ENCODE measurements at regions not wholly inside any gene's neighbourhood (a gene's known extent, or its start where the extent isn't known, plus 50 kb on each side); places are given as distances from the start of the nearest gene placed in this dataset.
"Not testable (repeated sequence)": the region's sequence is repeated elsewhere in the genome, so short reads cannot be mapped to it uniquely, and the experiment has no call there.

GRCh38 chr15:46960581-46960980, 756.7 kb upstream of the SEMA6D start:
- no peaks in the 10 kb centered on the region for H3K36me3 ChIP-seq (ENCODE audit: control insufficient read depth in 1 of 2, insufficient read depth in 2 of 2, low read length in 1 of 2)
- no peak overlapping the region for H3K4me3 ChIP-seq (ENCODE audit: low read length in 2 of 2)
- intact Hi-C loops (cut with DNase I): no loop called here
- peaks cover 0 to 3% of the 10 kb centered on the region in 2 donors for H3K4me1 ChIP-seq (ENCODE audit: control insufficient read depth in 1 of 2, insufficient read depth in 2 of 2, low read length in 2 of 2)
- 89 to 91% methylated on average over 3 of the region's 3 CpGs for WGBS, 2 donors
- ATAC-seq (ENCODE audit: low FRiP score): no peak
- H3K27ac ChIP-seq (ENCODE audit: low read depth in 1 of 2, low read length in 2 of 2): no peak overlapping the region
- no peaks in the 10 kb centered on the region for H3K9me3 ChIP-seq (ENCODE audit: control insufficient read depth, low read length)
- no peak for DNase-seq
- H3K27me3 ChIP-seq (ENCODE audit: control insufficient read depth in 1 of 2, insufficient read depth in 2 of 2, low read length in 1 of 2): no peaks in the 10 kb centered on the region

- ATAC-seq (ENCODE audit: low FRiP score): no peak
- no peaks in the 10 kb centered on the region for H3K4me1 ChIP-seq (ENCODE audit: control insufficient read depth in 1 of 2, insufficient read depth in 2 of 2, low read length in 2 of 2)
- no peak for DNase-seq
- H3K27me3 ChIP-seq (ENCODE audit: control insufficient read depth in 1 of 2, insufficient read depth in 2 of 2, low read length in 1 of 2): no peaks in the 10 kb centered on the region
- no peaks in the 10 kb centered on the region for H3K9me3 ChIP-seq (ENCODE audit: control insufficient read depth, low read length)
- H3K4me3 ChIP-seq (ENCODE audit: low read length in 2 of 2): no peak overlapping the region
- H3K36me3 ChIP-seq (ENCODE audit: control insufficient read depth in 1 of 2, insufficient read depth in 2 of 2, low read length in 1 of 2): no peaks in the 10 kb centered on the region
- H3K27ac ChIP-seq (ENCODE audit: low read depth in 1 of 2, low read length in 2 of 2): no peak overlapping the region
- intact Hi-C loops (cut with DNase I): no loop called here
Observed at GRCh38 chr15:46961795-46962194, 755.5 kb upstream of the SEMA6D start.

- intact Hi-C loops (cut with DNase I); H3K4me3 ChIP-seq (ENCODE audit: low read length in 2 of 2); H3K27ac ChIP-seq (ENCODE audit: low read depth in 1 of 2, low read length in 2 of 2); ATAC-seq (ENCODE audit: low FRiP score); H3K36me3 ChIP-seq (ENCODE audit: control insufficient read depth in 1 of 2, insufficient read depth in 2 of 2, low read length in 1 of 2); H3K27me3 ChIP-seq (ENCODE audit: control insufficient read depth in 1 of 2, insufficient read depth in 2 of 2, low read length in 1 of 2); DNase-seq; H3K4me1 ChIP-seq (ENCODE audit: control insufficient read depth in 1 of 2, insufficient read depth in 2 of 2, low read length in 2 of 2): not testable (repeated sequence)
- 91 to 96% methylated on average over 2 of the region's 2 CpGs for WGBS, 2 donors
- peaks cover 12% of the 10 kb centered on the region for H3K9me3 ChIP-seq (ENCODE audit: control insufficient read depth, low read length)
Observed at GRCh38 chr15:46988055-46988454, 729.2 kb upstream of the SEMA6D start.

- H3K27me3 ChIP-seq (ENCODE audit: control insufficient read depth in 1 of 2, insufficient read depth in 2 of 2, low read length in 1 of 2): no peaks in the 10 kb centered on the region
- H3K4me1 ChIP-seq (ENCODE audit: control insufficient read depth in 1 of 2, insufficient read depth in 2 of 2, low read length in 2 of 2): no peaks in the 10 kb centered on the region
- no peak overlapping the region for H3K27ac ChIP-seq (ENCODE audit: low read depth in 1 of 2, low read length in 2 of 2)
- ATAC-seq (ENCODE audit: low FRiP score) (no peak), DNase-seq (no peak)
- H3K4me3 ChIP-seq (ENCODE audit: low read length in 2 of 2): no peak overlapping the region
- 94 to 95% methylated on average over 3 of the region's 3 CpGs for WGBS, 2 donors
- intact Hi-C loops (cut with DNase I): no loop called here
- no peaks in the 10 kb centered on the region for H3K36me3 ChIP-seq (ENCODE audit: control insufficient read depth in 1 of 2, insufficient read depth in 2 of 2, low read length in 1 of 2)
- H3K9me3 ChIP-seq (ENCODE audit: control insufficient read depth, low read length): no peaks in the 10 kb centered on the region
Observed at GRCh38 chr15:46996359-46996758, 720.9 kb upstream of the SEMA6D start.

GRCh38 chr15:46997501-46997900, 719.8 kb upstream of the SEMA6D start:
- no peaks in the 10 kb centered on the region for H3K9me3 ChIP-seq (ENCODE audit: control insufficient read depth, low read length)
- H3K27me3 ChIP-seq (ENCODE audit: control insufficient read depth in 1 of 2, insufficient read depth in 2 of 2, low read length in 1 of 2): no peaks in the 10 kb centered on the region
- H3K36me3 ChIP-seq (ENCODE audit: control insufficient read depth in 1 of 2, insufficient read depth in 2 of 2, low read length in 1 of 2): no peaks in the 10 kb centered on the region
- 54 to 58% methylated on average over 3 of the region's 3 CpGs for WGBS, 2 donors
- no peak overlapping the region for H3K27ac ChIP-seq (ENCODE audit: low read depth in 1 of 2, low read length in 2 of 2)
- ATAC-seq (ENCODE audit: low FRiP score): no peak
- intact Hi-C loops (cut with DNase I): no loop called here
- no peak overlapping the region for H3K4me3 ChIP-seq (ENCODE audit: low read length in 2 of 2)
- no peak for DNase-seq
- no peaks in the 10 kb centered on the region for H3K4me1 ChIP-seq (ENCODE audit: control insufficient read depth in 1 of 2, insufficient read depth in 2 of 2, low read length in 2 of 2)

- Histone ChIP-seq H3K9me3 (ENCODE audit: control insufficient read depth, low read length) (no peaks in the 10 kb centered on the region), H3K4me1 (ENCODE audit: control insufficient read depth in 1 of 2, insufficient read depth in 2 of 2, low read length in 2 of 2) (no peaks in the 10 kb centered on the region), H3K27me3 (ENCODE audit: control insufficient read depth in 1 of 2, insufficient read depth in 2 of 2, low read length in 1 of 2) (no peaks in the 10 kb centered on the region), H3K4me3 (ENCODE audit: low read length in 2 of 2) (no peak overlapping the region), H3K36me3 (ENCODE audit: control insufficient read depth in 1 of 2, insufficient read depth in 2 of 2, low read length in 1 of 2) (no peaks in the 10 kb centered on the region), H3K27ac (ENCODE audit: low read depth in 1 of 2, low read length in 2 of 2) (no peak overlapping the region)
- intact Hi-C loops (cut with DNase I): no loop called here
- WGBS, 2 donors: 42 to 55% methylated on average over 1 of the region's 1 CpG
- ATAC-seq (ENCODE audit: low FRiP score): no peak
- no peak for DNase-seq
Observed at GRCh38 chr15:47003568-47003967, 713.7 kb upstream of the SEMA6D start.

- intact Hi-C loops (cut with DNase I): no loop called here
- no peak overlapping the region for H3K27ac ChIP-seq (ENCODE audit: low read depth in 1 of 2, low read length in 2 of 2)
- H3K27me3 ChIP-seq (ENCODE audit: control insufficient read depth in 1 of 2, insufficient read depth in 2 of 2, low read length in 1 of 2): no peaks in the 10 kb centered on the region
- no peak overlapping the region for H3K4me3 ChIP-seq (ENCODE audit: low read length in 2 of 2)
- ATAC-seq (ENCODE audit: low FRiP score): no peak
- H3K9me3 ChIP-seq (ENCODE audit: control insufficient read depth, low read length): peaks cover 2% of the 10 kb centered on the region
- no peaks in the 10 kb centered on the region for H3K4me1 ChIP-seq (ENCODE audit: control insufficient read depth in 1 of 2, insufficient read depth in 2 of 2, low read length in 2 of 2)
- DNase-seq: no peak
- H3K36me3 ChIP-seq (ENCODE audit: control insufficient read depth in 1 of 2, insufficient read depth in 2 of 2, low read length in 1 of 2): peaks cover 0 to 3% of the 10 kb centered on the region in 2 donors
Observed at GRCh38 chr15:47013446-47013845, 703.9 kb upstream of the SEMA6D start.

- Histone ChIP-seq H3K9me3 (ENCODE audit: control insufficient read depth, low read length) (no peaks in the 10 kb centered on the region), H3K36me3 (ENCODE audit: control insufficient read depth in 1 of 2, insufficient read depth in 2 of 2, low read length in 1 of 2) (no peaks in the 10 kb centered on the region), H3K27me3 (ENCODE audit: control insufficient read depth in 1 of 2, insufficient read depth in 2 of 2, low read length in 1 of 2) (no peaks in the 10 kb centered on the region), H3K4me3 (ENCODE audit: low read length in 2 of 2) (no peak overlapping the region), H3K27ac (ENCODE audit: low read depth in 1 of 2, low read length in 2 of 2) (no peak overlapping the region), H3K4me1 (ENCODE audit: control insufficient read depth in 1 of 2, insufficient read depth in 2 of 2, low read length in 2 of 2) (no peaks in the 10 kb centered on the region)
- ATAC-seq (ENCODE audit: low FRiP score): no peak
- 79 to 84% methylated on average over 5 of the region's 5 CpGs for WGBS, 2 donors
- intact Hi-C loops (cut with DNase I): no loop called here
- no peak for DNase-seq
Observed at GRCh38 chr15:47027322-47027946, 689.9 kb upstream of the SEMA6D start.

- WGBS, 2 donors: 43 to 52% methylated on average over 2 of the region's 2 CpGs
- H3K36me3 ChIP-seq (ENCODE audit: control insufficient read depth in 1 of 2, insufficient read depth in 2 of 2, low read length in 1 of 2): no peaks in the 10 kb centered on the region
- H3K4me3 ChIP-seq (ENCODE audit: low read length in 2 of 2): no peak overlapping the region
- no peaks in the 10 kb centered on the region for H3K4me1 ChIP-seq (ENCODE audit: control insufficient read depth in 1 of 2, insufficient read depth in 2 of 2, low read length in 2 of 2)
- no peaks in the 10 kb centered on the region for H3K27me3 ChIP-seq (ENCODE audit: control insufficient read depth in 1 of 2, insufficient read depth in 2 of 2, low read length in 1 of 2)
- DNase-seq (no peak), ATAC-seq (ENCODE audit: low FRiP score) (no peak)
- intact Hi-C loops (cut with DNase I): no loop called here
- no peak overlapping the region for H3K27ac ChIP-seq (ENCODE audit: low read depth in 1 of 2, low read length in 2 of 2)
- no peaks in the 10 kb centered on the region for H3K9me3 ChIP-seq (ENCODE audit: control insufficient read depth, low read length)
Observed at GRCh38 chr15:47035475-47036406, 681.6 kb upstream of the SEMA6D start.

Measured in aorta (tissue), 5 donors.